A673 (cell line): ENCODE measurements at regions not wholly inside any gene's neighbourhood (a gene's known extent, or its start where the extent isn't known, plus 50 kb on each side); places are given as distances from the start of the nearest gene placed in this dataset.

Experiments
- BruUV-seq: library from RNA; stranded (reverse); fragments of 400-500 nt; replicated peaks from 2 replicates; lab custom pipeline; 2021; lab: Mats Ljungman, UMichigan
- CTCF ChIA-PET: fragments of 300-600 bp; sonication (Branson Sonifier 250); formaldehyde crosslinking; loops from one replicate; lab custom pipeline; 2022; ENCODE audit warnings: antibody characterized with exemption; lab: Charles Lee
- POLR2A ChIA-PET: fragments of 300-600 bp; sonication (Branson Sonifier 250); formaldehyde crosslinking; loops from one replicate; lab custom pipeline; 2022; ENCODE audit warnings: antibody characterized with exemption; ENCODE audit not compliant: low non-redundant PET; lab: Charles Lee
- DNase-seq: peaks from one replicate; pipeline ENCODE4 v3.0.0-alpha.2; 2015; ENCODE audit warnings: low spot score
- H3K27ac ChIP-seq: fragments of 200-600 bp; sonication (generic); 2 replicates; pipeline ENCODE4 v1.5.1; 2016; ENCODE audit warnings: mixed run types, low read depth, mild to moderate bottlenecking, mixed read lengths, antibody characterized with exemption, low read length; ENCODE audit not compliant: poor library complexity, severe bottlenecking
- H3K27me3 ChIP-seq: fragments of 200-600 bp; sonication (generic); replicated peaks from 2 replicates; pipeline ENCODE4 v1.6.1; 2017; ENCODE audit warnings: mixed run types, low read depth, mild to moderate bottlenecking, mixed read lengths, antibody characterized with exemption, low read length; ENCODE audit not compliant: insufficient read depth, poor library complexity
- H3K36me3 ChIP-seq: fragments of 200-600 bp; sonication (generic); 2 replicates; pipeline ENCODE4 v1.6.1; 2016; ENCODE audit warnings: mixed run types, mild to moderate bottlenecking, mixed read lengths, antibody characterized with exemption, low read length; ENCODE audit not compliant: insufficient read depth, poor library complexity, severe bottlenecking
- H3K4me1 ChIP-seq: fragments of 200-600 bp; sonication (generic); 2 replicates; pipeline ENCODE4 v1.6.1; 2017; ENCODE audit warnings: mixed run types, mild to moderate bottlenecking, mixed read lengths, antibody characterized with exemption, low read length; ENCODE audit not compliant: insufficient read depth, poor library complexity, severe bottlenecking
- H3K4me3 ChIP-seq: fragments of 200-600 bp; sonication (generic); 2 replicates; pipeline ENCODE4 v1.5.1; 2016; ENCODE audit warnings: low read depth, mixed run types, mild to moderate bottlenecking, mixed read lengths, low read length; ENCODE audit not compliant: poor library complexity, severe bottlenecking
- H3K9me3 ChIP-seq: fragments of 200-600 bp; sonication (generic); 2 replicates; pipeline ENCODE4 v1.6.1; 2016; ENCODE audit warnings: mixed run types, low read depth, mild to moderate bottlenecking, mixed read lengths, antibody characterized with exemption, low read length; ENCODE audit not compliant: poor library complexity, severe bottlenecking
- EZH2 ChIP-seq: fragments of 200-600 bp; sonication (generic); IDR thresholded peaks from 2 replicates; pipeline ENCODE4 v1.6.1; 2017; ENCODE audit warnings: borderline replicate concordance, low read depth, mild to moderate bottlenecking, mixed read lengths, antibody characterized with exemption, low read length; ENCODE audit not compliant: poor library complexity, severe bottlenecking
- intact Hi-C: fragments of 100-400 bp; cut with micrococcal nuclease; formaldehyde crosslinking; loops from one replicate; pipeline ENCODE4 v1.10.0; 2022; ENCODE audit not compliant: unreplicated experiment
- TF ChIP-seq, protein P1 (sequence below): fragments of 300-800, 200-600 bp; sonication (generic); conservative IDR thresholded peaks from 2 replicates; pipeline ENCODE4 v1.5.1; 2017; ENCODE audit warnings: low read depth, mild to moderate bottlenecking, antibody characterized with exemption, low read length, moderate library complexity, mixed read lengths

DNA sequence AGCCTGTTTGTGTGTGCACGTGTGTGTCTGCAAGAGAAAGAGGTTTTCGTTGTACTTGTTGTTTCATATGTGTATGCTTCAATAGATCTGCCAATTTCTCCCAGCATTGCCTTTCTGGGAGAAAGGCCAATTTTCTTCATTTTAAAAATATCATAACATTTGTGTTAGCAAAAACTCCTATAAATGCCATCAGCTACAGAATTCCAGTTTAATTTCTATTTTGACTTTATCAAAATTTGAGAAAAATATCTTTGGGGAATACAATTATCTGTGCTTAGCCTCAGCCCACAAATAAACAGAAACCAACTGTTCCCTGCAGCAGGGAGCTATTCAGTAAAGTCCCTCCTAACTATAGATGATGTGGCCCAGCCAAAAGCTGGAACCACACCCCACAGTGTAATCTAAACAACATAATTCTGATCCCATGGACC, 68.3 kb upstream of the MGMT start:
- no peak for DNase-seq

DNA sequence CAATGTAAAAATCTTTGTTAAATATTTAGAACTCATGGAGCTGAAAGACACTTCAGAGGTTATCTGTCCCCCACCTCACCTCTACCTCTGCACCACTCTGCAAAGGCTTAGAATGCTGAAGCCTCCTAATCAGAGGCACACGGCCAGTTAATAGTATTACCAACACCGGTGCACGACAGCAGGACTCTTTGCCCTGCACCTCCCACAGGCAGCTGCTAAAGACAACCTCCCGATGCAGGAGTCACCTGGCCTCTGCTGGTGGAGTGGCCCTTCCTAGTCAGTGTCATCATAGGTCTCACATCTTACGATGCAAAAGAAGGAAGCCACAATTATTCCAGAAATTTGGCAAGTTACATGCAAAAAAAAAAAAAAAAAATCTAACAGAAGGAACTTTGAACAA, 66.6 kb upstream of the MGMT start:
- Histone ChIP-seq H3K36me3 (no peaks in the 10 kb centered on the region), H3K4me1 (no peaks in the 10 kb centered on the region), H3K9me3 (no peaks in the 10 kb centered on the region), H3K27me3 (no peaks in the 10 kb centered on the region), H3K27ac (no peak overlapping the region), H3K4me3 (no peak overlapping the region)
- DNase-seq: no peak
- TF ChIP-seq, protein P1, sequence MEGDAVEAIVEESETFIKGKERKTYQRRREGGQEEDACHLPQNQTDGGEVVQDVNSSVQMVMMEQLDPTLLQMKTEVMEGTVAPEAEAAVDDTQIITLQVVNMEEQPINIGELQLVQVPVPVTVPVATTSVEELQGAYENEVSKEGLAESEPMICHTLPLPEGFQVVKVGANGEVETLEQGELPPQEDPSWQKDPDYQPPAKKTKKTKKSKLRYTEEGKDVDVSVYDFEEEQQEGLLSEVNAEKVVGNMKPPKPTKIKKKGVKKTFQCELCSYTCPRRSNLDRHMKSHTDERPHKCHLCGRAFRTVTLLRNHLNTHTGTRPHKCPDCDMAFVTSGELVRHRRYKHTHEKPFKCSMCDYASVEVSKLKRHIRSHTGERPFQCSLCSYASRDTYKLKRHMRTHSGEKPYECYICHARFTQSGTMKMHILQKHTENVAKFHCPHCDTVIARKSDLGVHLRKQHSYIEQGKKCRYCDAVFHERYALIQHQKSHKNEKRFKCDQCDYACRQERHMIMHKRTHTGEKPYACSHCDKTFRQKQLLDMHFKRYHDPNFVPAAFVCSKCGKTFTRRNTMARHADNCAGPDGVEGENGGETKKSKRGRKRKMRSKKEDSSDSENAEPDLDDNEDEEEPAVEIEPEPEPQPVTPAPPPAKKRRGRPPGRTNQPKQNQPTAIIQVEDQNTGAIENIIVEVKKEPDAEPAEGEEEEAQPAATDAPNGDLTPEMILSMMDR: no peak
- TF ChIP-seq EZH2: no peak
- no TSS peak for BruUV-seq
- CTCF ChIA-PET: no interaction called here
- intact Hi-C loops: no loop called here
- POLR2A ChIA-PET: no interaction called here

More for the DNA sequence above, 68.3 kb upstream of the MGMT start:
- intact Hi-C loops: no loop called here
- BruUV-seq: no TSS peak
- H3K36me3 ChIP-seq: no peaks in the 10 kb centered on the region
- no peak overlapping the region for H3K4me3 ChIP-seq
- no peaks in the 10 kb centered on the region for H3K9me3 ChIP-seq
- POLR2A ChIA-PET: interaction anchor here (0.5 kb wide), 1 partner anchor 480 kb away, joined by 9 read pairs; no protein-coding TSS in a partner anchor
- no peak overlapping the region for H3K27ac ChIP-seq
- CTCF ChIA-PET: no interaction called here
- H3K27me3 ChIP-seq: no peaks in the 10 kb centered on the region
- no peaks in the 10 kb centered on the region for H3K4me1 ChIP-seq
- no peak for TF ChIP-seq EZH2
- TF ChIP-seq, protein P1: no peak

DNA sequence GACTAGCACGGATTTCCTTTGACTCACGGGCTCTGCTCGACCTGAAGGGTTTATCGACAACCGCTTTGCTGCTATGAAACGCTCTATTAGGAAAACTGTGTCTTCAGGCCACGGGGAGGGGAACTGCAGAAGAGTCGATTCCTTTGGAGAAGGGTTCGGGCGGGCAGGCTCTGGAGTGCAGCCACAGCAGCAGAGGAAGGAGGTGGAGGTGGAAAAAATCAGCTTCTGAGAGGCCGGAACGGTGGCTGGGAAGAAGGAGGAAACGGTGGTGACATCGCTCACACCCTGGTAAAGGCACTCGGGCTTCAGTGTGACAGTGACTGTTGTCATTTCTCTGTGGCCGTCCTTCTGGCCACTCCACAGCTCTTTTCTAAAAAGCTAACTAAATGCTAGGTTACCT, 64.6 kb upstream of the MGMT start:
- CTCF ChIA-PET: no interaction called here
- Histone ChIP-seq H3K4me3 (no peak overlapping the region), H3K27ac (no peak overlapping the region), H3K36me3 (no peaks in the 10 kb centered on the region), H3K9me3 (no peaks in the 10 kb centered on the region), H3K4me1 (no peaks in the 10 kb centered on the region), H3K27me3 (no peaks in the 10 kb centered on the region)
- intact Hi-C loops: no loop called here
- no TSS peak for BruUV-seq
- POLR2A ChIA-PET: no interaction called here
- TF ChIP-seq EZH2: no peak
- TF ChIP-seq, protein P1: no peak
- no peak for DNase-seq
